Loucy (cell line): ENCODE measurements at regions not wholly inside any gene's neighbourhood (a gene's known extent, or its start where the extent isn't known, plus 50 kb on each side); places are given as distances from the start of the nearest gene placed in this dataset.

Experiments used
- CTCF ChIP-seq: fragments of 200-600 bp; sonication (generic); conservative IDR thresholded peaks from 2 replicates; pipeline ENCODE4 v1.5.1; 2014; ENCODE audit warnings: mild to moderate bottlenecking, antibody characterized with exemption, low read length
- EZH2phosphoT487 ChIP-seq: fragments of 200-600 bp; IDR thresholded peaks from 2 replicates; pipeline ENCODE4 v1.6.1; 2018; ENCODE audit warnings: antibody characterized with exemption, mild to moderate bottlenecking, moderate library complexity, borderline replicate concordance

- TF ChIP-seq CTCF: no peak
- TF ChIP-seq EZH2phosphoT487: no peak
Measured at GRCh38 chr9:1882711-1883403, 132.3 kb upstream of the SMARCA2 start.
